C1 segment of cervical spinal cord (tissue), 14 donors: ENCODE measurements at regions not wholly inside any gene's neighbourhood (a gene's known extent, or its start where the extent isn't known, plus 50 kb on each side); places are given as distances from the start of the nearest gene placed in this dataset.

Experiments
- DNase-seq, 14 donors: peaks; one replicate each; lab custom pipeline; 2025; lab: John Stamatoyannopoulos, UW

GRCh38 chr3:148289159-148289558, 408.5 kb upstream of the AGTR1 start:
- no peak for DNase-seq

- no peak for DNase-seq
Measured at GRCh38 chr3:148297013-148297412, 400.7 kb upstream of the AGTR1 start.

- DNase-seq: no peak
Measured at GRCh38 chr3:148307443-148307843, 390.3 kb upstream of the AGTR1 start.

GRCh38 chr3:148309390-148310035, 388.2 kb upstream of the AGTR1 start:
- no peak for DNase-seq

DNA sequence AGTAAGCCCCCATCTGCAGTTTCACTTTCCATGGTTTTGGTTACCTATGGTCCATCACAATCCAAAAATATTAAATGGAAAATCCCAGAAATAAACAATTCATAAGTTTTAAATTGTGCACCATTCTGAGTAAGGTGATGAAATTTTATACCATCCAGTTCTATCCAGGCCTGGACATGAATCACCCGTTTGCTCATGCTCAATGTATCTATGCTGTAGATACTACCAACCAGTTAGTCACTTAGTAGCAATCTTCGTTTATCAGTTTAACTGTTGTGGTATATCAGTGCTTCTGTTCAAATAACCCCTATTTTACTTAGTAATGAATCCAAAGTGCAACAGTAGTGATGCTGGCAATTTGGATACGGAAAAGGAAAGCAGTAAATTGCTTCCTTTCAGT, 381.9 kb upstream of the AGTR1 start:
- no peak for DNase-seq

DNA sequence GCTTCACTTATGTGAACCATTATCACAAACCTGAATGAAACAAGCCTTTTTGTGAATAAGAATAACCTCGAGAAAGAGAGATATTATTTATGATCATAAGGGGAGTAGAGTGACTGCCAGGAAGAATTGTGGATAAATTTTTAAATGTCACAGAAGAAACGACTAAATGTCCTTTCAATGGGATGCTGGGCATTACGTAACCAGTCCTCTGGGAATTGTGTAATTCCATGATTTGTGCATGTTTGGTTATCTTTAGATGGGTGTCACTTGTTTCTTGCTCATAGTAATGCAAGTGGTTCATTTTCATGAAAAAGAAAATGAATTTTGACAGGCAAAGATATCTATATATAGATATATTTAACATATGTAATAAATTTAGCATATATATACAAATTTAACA, 379.5 kb upstream of the AGTR1 start:
- no peak for DNase-seq

DNA sequence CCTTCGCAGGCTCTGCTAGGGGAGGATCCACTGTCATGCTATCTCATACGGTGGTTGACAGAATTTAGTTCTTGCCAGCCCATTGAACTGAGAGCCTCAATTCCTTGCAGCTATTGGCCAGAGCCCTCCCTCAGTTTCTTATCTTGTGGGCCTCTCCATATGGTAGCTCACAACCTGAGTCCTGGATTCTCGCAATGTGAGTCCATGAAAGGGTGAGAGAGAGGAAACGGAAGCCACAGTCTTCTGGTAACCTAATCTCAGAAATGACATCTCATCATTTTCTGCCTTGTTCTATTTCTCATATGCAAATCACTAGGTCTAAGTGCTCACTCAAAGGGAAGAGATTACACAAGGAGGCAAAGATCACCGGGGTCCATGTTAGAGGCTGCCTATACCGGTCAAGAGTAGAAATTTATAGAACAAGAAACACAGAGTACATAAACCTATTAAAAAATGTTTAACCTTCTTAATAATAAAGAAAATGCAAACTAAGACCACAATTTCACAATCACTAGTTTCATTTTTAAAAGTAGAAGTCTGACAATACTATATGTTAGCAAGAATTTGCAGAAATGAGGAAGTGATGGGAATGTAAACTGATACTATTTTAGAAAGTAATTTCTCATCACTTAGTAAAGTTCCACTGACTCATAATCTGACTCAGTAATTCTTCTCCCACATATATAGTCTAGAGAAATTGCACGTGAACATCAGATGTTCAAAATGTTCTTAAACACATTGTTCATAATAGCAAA, 378.4 kb upstream of the AGTR1 start:
- no peak for DNase-seq

- DNase-seq: no peak
Measured at GRCh38 chr3:148319960-148320359, 377.7 kb upstream of the AGTR1 start.

DNA sequence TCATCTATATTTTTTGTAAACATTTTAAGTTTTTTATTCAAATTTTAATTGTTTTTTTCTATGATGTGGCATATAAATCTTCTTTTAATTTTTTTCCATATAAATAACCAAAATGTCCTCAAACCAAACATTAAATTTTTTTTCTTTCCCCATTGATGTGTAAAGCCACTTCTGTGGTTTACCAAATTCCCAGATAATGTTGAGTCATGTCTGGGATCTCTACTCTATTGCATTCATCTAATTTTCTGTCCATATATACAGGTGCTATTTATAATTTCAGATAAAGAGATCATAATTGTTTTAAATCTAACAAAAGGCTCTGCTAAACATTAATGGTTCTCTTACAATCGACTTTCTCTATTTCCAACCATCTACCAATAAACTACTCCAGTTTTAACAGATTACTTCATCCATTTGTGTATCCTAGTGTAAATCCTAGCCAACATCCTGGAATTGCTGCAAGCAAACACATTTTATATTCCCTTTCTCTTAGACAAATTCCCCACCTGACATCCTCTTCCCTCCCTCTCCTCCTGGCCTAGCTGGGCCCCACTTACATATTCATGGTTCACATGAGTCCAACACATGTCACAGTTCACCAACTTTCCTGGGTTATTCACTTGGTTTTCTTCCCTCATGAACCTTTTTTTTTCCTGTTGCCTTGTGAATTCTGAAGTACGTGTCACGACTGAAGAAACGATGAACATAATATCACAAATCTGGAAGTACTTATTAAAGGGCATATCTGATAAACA, 368.0 kb upstream of the AGTR1 start:
- DNase-seq: no peak

DNA sequence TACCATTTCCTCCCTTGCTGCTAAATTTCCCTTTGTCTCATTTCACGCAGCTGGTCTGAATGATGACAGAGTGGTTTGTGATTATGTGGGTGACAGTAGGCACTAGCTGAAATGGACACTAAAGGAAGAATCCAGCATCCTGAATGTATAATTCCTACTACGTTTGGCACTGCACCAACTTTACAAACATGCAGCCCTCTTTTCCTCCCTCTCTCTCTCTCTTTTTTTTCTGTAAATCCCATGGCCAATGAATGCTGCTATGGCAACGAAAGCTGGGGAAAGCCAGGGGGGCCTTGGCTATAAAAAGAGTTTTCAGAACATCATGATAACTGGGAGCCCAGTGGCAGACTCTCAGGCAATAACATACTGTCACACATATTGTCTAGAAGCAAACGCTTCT, 367.2 kb upstream of the AGTR1 start:
- no peak for DNase-seq

GRCh38 chr3:148331081-148331846, 366.4 kb upstream of the AGTR1 start:
- DNase-seq: no peak

GRCh38 chr3:148332509-148332908, 365.2 kb upstream of the AGTR1 start:
- DNase-seq: no peak

- no peak for DNase-seq
Measured at GRCh38 chr3:148333091-148333490, 364.6 kb upstream of the AGTR1 start.

- no peak for DNase-seq
Measured at GRCh38 chr3:148335612-148336011, 362.1 kb upstream of the AGTR1 start.

DNA sequence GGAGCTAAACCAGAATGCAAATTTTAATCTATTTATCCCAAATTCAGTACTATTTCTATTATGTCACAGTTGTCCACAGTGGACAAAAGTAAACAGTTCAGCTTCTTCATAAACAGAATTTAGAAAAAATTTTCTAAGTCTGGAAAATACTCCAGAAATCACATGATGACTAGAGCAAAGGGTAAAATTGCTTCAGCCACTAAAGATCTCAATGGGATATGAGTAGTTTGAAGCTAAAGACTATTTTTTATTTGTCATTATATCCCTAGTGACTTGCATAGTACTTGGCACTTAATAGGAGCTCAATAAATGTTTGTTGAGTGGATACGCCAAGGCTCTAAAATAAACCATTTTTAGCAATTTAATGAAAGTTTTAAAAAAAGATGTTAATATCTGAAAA, 354.3 kb upstream of the AGTR1 start:
- DNase-seq: no peak

DNA sequence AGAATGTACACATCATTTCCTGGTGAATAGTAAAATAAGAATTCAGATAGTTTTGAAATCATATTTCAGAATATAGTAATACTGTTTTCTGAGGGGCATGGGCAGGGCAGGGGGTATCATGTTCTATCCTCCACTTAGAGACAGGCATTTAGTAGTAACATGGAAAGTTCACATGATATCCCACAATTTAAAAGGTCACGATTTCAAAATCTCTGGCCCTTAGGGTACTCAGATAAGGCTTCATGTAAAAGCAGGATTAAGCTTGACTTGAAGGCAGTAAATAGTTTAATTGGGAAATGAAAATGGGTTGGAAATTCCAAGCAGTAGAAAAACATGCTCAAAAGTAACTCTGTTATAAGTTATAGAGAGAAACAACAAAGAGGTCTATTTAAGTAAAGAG, 353.2 kb upstream of the AGTR1 start:
- DNase-seq: no peak

DNA sequence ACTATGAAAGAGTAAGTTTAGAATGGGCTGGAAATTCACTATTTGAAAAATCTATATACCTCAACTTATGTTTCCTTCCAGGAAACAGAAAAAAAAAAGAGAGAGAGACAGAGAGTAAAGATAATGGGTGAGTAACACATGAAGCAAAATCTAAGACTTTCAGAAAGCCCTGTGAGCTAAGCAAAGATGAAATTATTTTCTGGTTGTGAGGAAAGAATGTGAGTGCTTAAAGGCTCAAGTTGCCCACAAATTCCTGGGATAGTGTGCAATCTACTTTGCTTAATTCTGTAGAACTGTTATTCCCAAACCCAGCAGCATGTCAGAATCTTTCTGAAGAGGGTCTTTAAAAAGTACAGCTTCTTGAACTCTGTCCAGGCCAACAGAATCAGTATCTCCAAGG, 337.7 kb upstream of the AGTR1 start:
- DNase-seq: no peak

DNA sequence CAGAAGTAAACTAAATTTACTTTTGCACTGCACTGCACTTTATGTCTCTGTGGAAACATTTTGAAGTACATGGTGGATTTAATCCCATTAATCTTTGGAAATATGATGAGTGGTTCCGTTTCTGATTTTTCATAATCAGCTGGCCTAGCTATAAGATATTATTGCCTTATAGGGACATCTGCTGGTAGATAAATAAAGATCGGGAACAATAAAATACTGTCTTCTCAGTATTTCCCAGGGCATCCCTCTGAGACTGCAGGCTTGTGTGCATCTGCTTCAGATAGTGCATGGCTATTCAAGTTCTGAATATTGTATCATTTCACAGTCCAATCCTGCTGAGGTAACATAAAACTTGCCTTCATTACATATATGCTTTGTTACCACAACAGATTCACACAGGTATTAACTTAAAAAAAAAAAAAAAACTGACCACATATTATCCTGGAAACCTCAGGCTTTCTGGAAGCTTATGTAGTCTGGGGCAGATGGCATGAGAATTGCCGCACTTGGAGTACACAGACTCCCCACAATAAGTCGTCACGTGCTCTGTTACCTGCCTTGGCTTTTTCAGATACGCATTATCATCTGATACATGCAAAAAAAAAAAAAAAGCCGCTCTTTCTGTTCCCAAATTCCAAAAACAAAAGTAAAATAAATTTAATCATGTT, 330.8 kb upstream of the AGTR1 start:
- peak in 1 of 14 donors; percentile 45 for DNase-seq

DNA sequence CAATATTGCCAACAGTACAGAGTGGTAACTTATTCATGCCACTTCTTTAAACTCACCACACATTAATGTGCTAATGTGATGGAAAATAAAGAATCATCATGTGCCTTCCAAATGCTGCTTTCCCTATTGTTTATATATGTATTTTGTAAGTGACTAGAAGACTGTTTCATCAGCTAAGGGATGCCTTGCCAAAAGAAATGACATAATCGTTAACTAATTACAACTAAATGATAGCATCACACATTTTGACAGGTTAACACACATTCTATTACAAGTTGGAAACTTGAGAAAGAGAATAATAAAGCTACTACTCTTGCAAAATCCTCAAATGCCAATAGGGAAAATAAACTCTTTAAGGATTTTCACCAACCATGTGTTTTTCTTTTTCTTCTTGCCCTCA, 329.9 kb upstream of the AGTR1 start:
- DNase-seq: no peak

- no peak for DNase-seq
Measured at GRCh38 chr3:148369381-148369780, 328.3 kb upstream of the AGTR1 start.

GRCh38 chr3:148372206-148372875, 325.4 kb upstream of the AGTR1 start:
- no peak for DNase-seq
